ENCODE measurements at regions not wholly inside any gene's neighbourhood (a gene's known extent, or its start where the extent isn't known, plus 50 kb on each side); places are given as distances from the start of the nearest gene placed in this dataset.

- no peak for DNase-seq (ENCODE audit: low read depth in 2 of 2)
These were observed 260.4 kb downstream of the GALC start for GRCh38 chr14:87732562-87732961.

- DNase-seq (ENCODE audit: low read depth in 2 of 2), result no peak
These were observed 267.7 kb downstream of the GALC start for GRCh38 chr14:87725318-87725717.

GRCh38 chr14:87712396-87713090 is 280.4 kb downstream of the GALC start:
- DNase-seq (ENCODE audit: low read depth in 2 of 2), result peak; percentile 59 to 73

GRCh38 chr14:87705439-87705896 is 287.5 kb downstream of the GALC start:
- peak; percentile 36 to 45 for DNase-seq (ENCODE audit: low read depth in 2 of 2)

GRCh38 chr14:87698481-87698880 is 294.5 kb downstream of the GALC start:
- no peak for DNase-seq (ENCODE audit: low read depth in 2 of 2)

- no peak for DNase-seq (ENCODE audit: low read depth in 2 of 2)
These were observed 296.5 kb downstream of the GALC start for GRCh38 chr14:87696485-87696884.

- DNase-seq (ENCODE audit: low read depth in 2 of 2), result no peak
These were observed 301.7 kb downstream of the GALC start for GRCh38 chr14:87691042-87691881.

GRCh38 chr14:87690076-87690613 is 302.8 kb downstream of the GALC start:
- DNase-seq (ENCODE audit: low read depth in 2 of 2), result no peak

- no peak for DNase-seq (ENCODE audit: low read depth in 2 of 2)
These were observed 304.5 kb downstream of the GALC start for GRCh38 chr14:87688524-87688923.

GRCh38 chr14:87687420-87687819 is 305.6 kb downstream of the GALC start:
- peak in 1 of 2 experiments; percentile 17 for DNase-seq (ENCODE audit: low read depth in 2 of 2)

- no peak for DNase-seq (ENCODE audit: low read depth in 2 of 2)
These were observed 306.2 kb downstream of the GALC start for GRCh38 chr14:87686746-87687145.

GRCh38 chr14:87679866-87680265 is 313.1 kb downstream of the GALC start:
- no peak for DNase-seq (ENCODE audit: low read depth in 2 of 2)

- DNase-seq (ENCODE audit: low read depth in 2 of 2), result no peak
These were observed 314.4 kb downstream of the GALC start for GRCh38 chr14:87678624-87679023.

- no peak for DNase-seq (ENCODE audit: low read depth in 2 of 2)
These were observed 316.1 kb downstream of the GALC start for GRCh38 chr14:87676814-87677437.

- DNase-seq (ENCODE audit: low read depth in 2 of 2), result no peak
These were observed 325.3 kb downstream of the GALC start for GRCh38 chr14:87667659-87668058.

- DNase-seq (ENCODE audit: low read depth in 2 of 2), result no peak
These were observed 336.7 kb downstream of the GALC start for GRCh38 chr14:87656315-87656714.

GRCh38 chr14:87652278-87652677 is 340.7 kb downstream of the GALC start:
- no peak for DNase-seq (ENCODE audit: low read depth in 2 of 2)

- no peak for DNase-seq (ENCODE audit: low read depth in 2 of 2)
These were observed 348.3 kb downstream of the GALC start for GRCh38 chr14:87644689-87645088.

GRCh38 chr14:87643005-87643404 is 350.0 kb downstream of the GALC start:
- DNase-seq (ENCODE audit: low read depth in 2 of 2), result no peak

- DNase-seq (ENCODE audit: low read depth in 2 of 2), result no peak
These were observed 352.4 kb downstream of the GALC start for GRCh38 chr14:87640553-87640952.

GRCh38 chr14:87638196-87638595 is 354.8 kb downstream of the GALC start:
- DNase-seq (ENCODE audit: low read depth in 2 of 2), result no peak

GRCh38 chr14:87635442-87635841 is 357.5 kb downstream of the GALC start:
- DNase-seq (ENCODE audit: low read depth in 2 of 2), result no peak

Data from fibroblast of skin of left quadriceps (primary cell).